ENCODE measurements at regions not wholly inside any gene's neighbourhood (a gene's known extent, or its start where the extent isn't known, plus 50 kb on each side); places are given as distances from the start of the nearest gene placed in this dataset.

DNA sequence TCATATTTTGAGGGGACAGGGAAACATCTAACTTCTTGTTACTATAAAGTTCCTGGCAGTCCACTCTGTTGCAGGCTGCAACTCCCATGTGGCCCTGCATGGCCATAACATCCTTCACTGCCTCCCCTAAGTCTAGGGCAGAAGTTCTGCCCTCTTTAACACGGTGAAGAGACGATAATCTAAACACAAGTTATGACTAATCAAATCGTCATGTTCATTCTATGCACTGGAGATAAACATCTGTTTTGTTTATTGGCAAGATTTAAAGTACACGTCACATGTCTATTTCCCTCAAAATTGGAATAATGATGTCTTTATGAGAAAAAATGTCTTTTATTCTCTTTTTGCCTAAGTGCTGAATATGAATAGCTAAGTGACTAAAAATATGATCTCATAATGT is 1629.4 kb downstream of the PCDH9 start:
- no peaks in the 10 kb centered on the region for H3K27me3 Mint-ChIP-seq (ENCODE audit: low read depth)
- no peak overlapping the region for H3K4me3 Mint-ChIP-seq
- no peak for TF ChIP-seq JUN (CRISPR knock-in tag; IDR thresholded peaks at IDR 0.05)
- TF ChIP-seq, protein P1, sequence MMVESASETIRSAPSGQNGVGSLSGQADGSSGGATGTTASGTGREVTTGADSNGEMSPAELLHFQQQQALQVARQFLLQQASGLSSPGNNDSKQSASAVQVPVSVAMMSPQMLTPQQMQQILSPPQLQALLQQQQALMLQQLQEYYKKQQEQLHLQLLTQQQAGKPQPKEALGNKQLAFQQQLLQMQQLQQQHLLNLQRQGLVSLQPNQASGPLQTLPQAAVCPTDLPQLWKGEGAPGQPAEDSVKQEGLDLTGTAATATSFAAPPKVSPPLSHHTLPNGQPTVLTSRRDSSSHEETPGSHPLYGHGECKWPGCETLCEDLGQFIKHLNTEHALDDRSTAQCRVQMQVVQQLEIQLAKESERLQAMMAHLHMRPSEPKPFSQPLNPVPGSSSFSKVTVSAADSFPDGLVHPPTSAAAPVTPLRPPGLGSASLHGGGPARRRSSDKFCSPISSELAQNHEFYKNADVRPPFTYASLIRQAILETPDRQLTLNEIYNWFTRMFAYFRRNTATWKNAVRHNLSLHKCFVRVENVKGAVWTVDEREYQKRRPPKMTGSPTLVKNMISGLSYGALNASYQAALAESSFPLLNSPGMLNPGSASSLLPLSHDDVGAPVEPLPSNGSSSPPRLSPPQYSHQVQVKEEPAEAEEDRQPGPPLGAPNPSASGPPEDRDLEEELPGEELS (CRISPR knock-in tag; IDR thresholded peaks at IDR 0.05): no peak
- TF ChIP-seq ZNF532 (CRISPR knock-in tag; IDR thresholded peaks at IDR 0.05; ENCODE audit: borderline replicate concordance): no peak
- TF ChIP-seq OVOL2 (CRISPR knock-in tag; IDR thresholded peaks at IDR 0.05; ENCODE audit: borderline replicate concordance): no peak
- TF ChIP-seq PRRX2 (CRISPR knock-in tag; IDR thresholded peaks at IDR 0.05): no peak
- TF ChIP-seq, protein P2, sequence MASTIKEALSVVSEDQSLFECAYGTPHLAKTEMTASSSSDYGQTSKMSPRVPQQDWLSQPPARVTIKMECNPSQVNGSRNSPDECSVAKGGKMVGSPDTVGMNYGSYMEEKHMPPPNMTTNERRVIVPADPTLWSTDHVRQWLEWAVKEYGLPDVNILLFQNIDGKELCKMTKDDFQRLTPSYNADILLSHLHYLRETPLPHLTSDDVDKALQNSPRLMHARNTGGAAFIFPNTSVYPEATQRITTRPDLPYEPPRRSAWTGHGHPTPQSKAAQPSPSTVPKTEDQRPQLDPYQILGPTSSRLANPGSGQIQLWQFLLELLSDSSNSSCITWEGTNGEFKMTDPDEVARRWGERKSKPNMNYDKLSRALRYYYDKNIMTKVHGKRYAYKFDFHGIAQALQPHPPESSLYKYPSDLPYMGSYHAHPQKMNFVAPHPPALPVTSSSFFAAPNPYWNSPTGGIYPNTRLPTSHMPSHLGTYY (CRISPR knock-in tag; IDR thresholded peaks at IDR 0.05): no peak
- no peak for TF ChIP-seq ZNF423 (CRISPR knock-in tag; IDR thresholded peaks at IDR 0.05)
- TF ChIP-seq ZMAT4 (CRISPR knock-in tag; IDR thresholded peaks at IDR 0.05): no peak
- TF ChIP-seq, protein P3, sequence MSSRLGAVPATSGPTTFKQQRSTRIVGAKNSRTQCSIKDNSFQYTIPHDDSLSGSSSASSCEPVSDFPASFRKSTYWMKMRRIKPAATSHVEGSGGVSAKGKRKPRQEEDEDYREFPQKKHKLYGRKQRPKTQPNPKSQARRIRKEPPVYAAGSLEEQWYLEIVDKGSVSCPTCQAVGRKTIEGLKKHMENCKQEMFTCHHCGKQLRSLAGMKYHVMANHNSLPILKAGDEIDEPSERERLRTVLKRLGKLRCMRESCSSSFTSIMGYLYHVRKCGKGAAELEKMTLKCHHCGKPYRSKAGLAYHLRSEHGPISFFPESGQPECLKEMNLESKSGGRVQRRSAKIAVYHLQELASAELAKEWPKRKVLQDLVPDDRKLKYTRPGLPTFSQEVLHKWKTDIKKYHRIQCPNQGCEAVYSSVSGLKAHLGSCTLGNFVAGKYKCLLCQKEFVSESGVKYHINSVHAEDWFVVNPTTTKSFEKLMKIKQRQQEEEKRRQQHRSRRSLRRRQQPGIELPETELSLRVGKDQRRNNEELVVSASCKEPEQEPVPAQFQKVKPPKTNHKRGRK (CRISPR knock-in tag; IDR thresholded peaks at IDR 0.05; ENCODE audit: borderline replicate concordance): no peak
- TF ChIP-seq, protein P4, sequence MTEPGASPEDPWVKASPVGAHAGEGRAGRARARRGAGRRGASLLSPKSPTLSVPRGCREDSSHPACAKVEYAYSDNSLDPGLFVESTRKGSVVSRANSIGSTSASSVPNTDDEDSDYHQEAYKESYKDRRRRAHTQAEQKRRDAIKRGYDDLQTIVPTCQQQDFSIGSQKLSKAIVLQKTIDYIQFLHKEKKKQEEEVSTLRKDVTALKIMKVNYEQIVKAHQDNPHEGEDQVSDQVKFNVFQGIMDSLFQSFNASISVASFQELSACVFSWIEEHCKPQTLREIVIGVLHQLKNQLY (CRISPR knock-in tag; IDR thresholded peaks at IDR 0.05): no peak
- TF ChIP-seq ZNF232 (CRISPR knock-in tag; IDR thresholded peaks at IDR 0.05): no peak
- no peak for TF ChIP-seq TEAD4 (CRISPR knock-in tag; IDR thresholded peaks at IDR 0.05)
- TF ChIP-seq, protein P5, sequence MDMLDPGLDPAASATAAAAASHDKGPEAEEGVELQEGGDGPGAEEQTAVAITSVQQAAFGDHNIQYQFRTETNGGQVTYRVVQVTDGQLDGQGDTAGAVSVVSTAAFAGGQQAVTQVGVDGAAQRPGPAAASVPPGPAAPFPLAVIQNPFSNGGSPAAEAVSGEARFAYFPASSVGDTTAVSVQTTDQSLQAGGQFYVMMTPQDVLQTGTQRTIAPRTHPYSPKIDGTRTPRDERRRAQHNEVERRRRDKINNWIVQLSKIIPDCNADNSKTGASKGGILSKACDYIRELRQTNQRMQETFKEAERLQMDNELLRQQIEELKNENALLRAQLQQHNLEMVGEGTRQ (CRISPR knock-in tag; IDR thresholded peaks at IDR 0.05): no peak
- no peak for TF ChIP-seq E2F4 (CRISPR knock-in tag; IDR thresholded peaks at IDR 0.05; ENCODE audit: borderline replicate concordance, low read depth)
- no peak for TF ChIP-seq ZNF121 (CRISPR knock-in tag; IDR thresholded peaks at IDR 0.05)
- TF ChIP-seq, protein P6, sequence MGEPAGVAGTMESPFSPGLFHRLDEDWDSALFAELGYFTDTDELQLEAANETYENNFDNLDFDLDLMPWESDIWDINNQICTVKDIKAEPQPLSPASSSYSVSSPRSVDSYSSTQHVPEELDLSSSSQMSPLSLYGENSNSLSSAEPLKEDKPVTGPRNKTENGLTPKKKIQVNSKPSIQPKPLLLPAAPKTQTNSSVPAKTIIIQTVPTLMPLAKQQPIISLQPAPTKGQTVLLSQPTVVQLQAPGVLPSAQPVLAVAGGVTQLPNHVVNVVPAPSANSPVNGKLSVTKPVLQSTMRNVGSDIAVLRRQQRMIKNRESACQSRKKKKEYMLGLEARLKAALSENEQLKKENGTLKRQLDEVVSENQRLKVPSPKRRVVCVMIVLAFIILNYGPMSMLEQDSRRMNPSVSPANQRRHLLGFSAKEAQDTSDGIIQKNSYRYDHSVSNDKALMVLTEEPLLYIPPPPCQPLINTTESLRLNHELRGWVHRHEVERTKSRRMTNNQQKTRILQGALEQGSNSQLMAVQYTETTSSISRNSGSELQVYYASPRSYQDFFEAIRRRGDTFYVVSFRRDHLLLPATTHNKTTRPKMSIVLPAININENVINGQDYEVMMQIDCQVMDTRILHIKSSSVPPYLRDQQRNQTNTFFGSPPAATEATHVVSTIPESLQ (CRISPR knock-in tag; IDR thresholded peaks at IDR 0.05): no peak
- no peak for TF ChIP-seq RELA (CRISPR knock-in tag; IDR thresholded peaks at IDR 0.05; ENCODE audit: borderline replicate concordance)
- no peak for TF ChIP-seq SP1 (CRISPR knock-in tag; conservative IDR thresholded peaks at IDR 0.05)
- TF ChIP-seq CREM (CRISPR knock-in tag; IDR thresholded peaks at IDR 0.05): no peak
- TF ChIP-seq PREB (CRISPR knock-in tag; IDR thresholded peaks at IDR 0.05; ENCODE audit: borderline replicate concordance): no peak
- H3K9me3 Mint-ChIP-seq: peaks cover 9% of the 10 kb centered on the region
- no peaks in the 10 kb centered on the region for H3K36me3 Mint-ChIP-seq
- ChIA-PET CTCF (no interaction called here), POLR2A (no interaction called here)
- DNase-seq (ENCODE audit: low spot score): no peak
- H3K27ac Mint-ChIP-seq: no peak overlapping the region
- no peak for ATAC-seq
- H3K4me1 Mint-ChIP-seq: peaks cover 2% of the 10 kb centered on the region; the same call in 1 of the 2 replicates
